IMR-90 (cell line): ENCODE measurements at regions not wholly inside any gene's neighbourhood (a gene's known extent, or its start where the extent isn't known, plus 50 kb on each side); places are given as distances from the start of the nearest gene placed in this dataset.

Experiments used
- ATAC-seq: fragments of 200-7000 bp; cut with Tn5 transposase; 2 replicates; pipeline ENCODE4 v1.9.1; 2020; ENCODE audit warnings: low read depth, mild to moderate bottlenecking, moderate library complexity
- BruUV-seq: library from RNA; stranded (reverse); fragments of 400-500 nt; replicated peaks from 2 replicates; lab custom pipeline; 2021; lab: Mats Ljungman, UMichigan
- CTCF ChIA-PET: fragments of 300-600 bp; formaldehyde crosslinking; extraction: SDS; loops from one replicate; lab custom pipeline; 2021; ENCODE audit warnings: antibody characterized with exemption; lab: Yijun Ruan, JAX
- POLR2A ChIA-PET: fragments of 300-600 bp; sonication (Branson Sonifier 250); formaldehyde crosslinking; loops from one replicate; lab custom pipeline; 2022; ENCODE audit warnings: antibody characterized with exemption; ENCODE audit not compliant: unreplicated experiment; lab: Charles Lee
- DNase-seq: peaks from one replicate; pipeline ENCODE4 v3.0.0; 2013
- H2AFZ ChIP-seq: replicated peaks from 2 replicates; pipeline ENCODE3; 2013; ENCODE audit warnings: low read length, mild to moderate bottlenecking; ENCODE audit not compliant: poor library complexity
- H2AK5ac ChIP-seq: 2 replicates; pipeline ENCODE4 v1.6.1; 2013; ENCODE audit warnings: low read depth, low read length, inconsistent platforms
- H2AK9ac ChIP-seq: replicated peaks from 2 replicates; pipeline ENCODE3; 2013; ENCODE audit warnings: mild to moderate bottlenecking, low read depth, low read length, moderate library complexity; ENCODE audit not compliant: poor library complexity
- H2BK120ac ChIP-seq: 2 replicates; pipeline ENCODE4 v1.6.1; 2013; ENCODE audit warnings: low read depth, low read length, inconsistent platforms
- H2BK15ac ChIP-seq: 3 replicates; pipeline ENCODE4 v1.6.1; 2013; ENCODE audit warnings: low read depth, low read length, inconsistent platforms
- H2BK20ac ChIP-seq: 2 replicates; pipeline ENCODE4 v1.6.1; 2013; ENCODE audit warnings: low read depth, mild to moderate bottlenecking, inconsistent platforms, low read length, moderate library complexity
- H2BK5ac ChIP-seq: 2 replicates; pipeline ENCODE4 v1.6.1; 2013; ENCODE audit warnings: mild to moderate bottlenecking, low read depth, low read length, inconsistent platforms; ENCODE audit not compliant: poor library complexity, severe bottlenecking
- H3K14ac ChIP-seq: replicated peaks from 2 replicates; pipeline ENCODE4 v1.6.1; 2013; ENCODE audit warnings: low read depth, low read length, inconsistent platforms
- H3K18ac ChIP-seq: 2 replicates; pipeline ENCODE4 v1.6.1; 2013; ENCODE audit warnings: low read depth, low read length, control low read depth
- H3K23ac ChIP-seq: 2 replicates; pipeline ENCODE4 v1.6.1; 2013; ENCODE audit warnings: low read depth, low read length, inconsistent platforms
- H3K27ac ChIP-seq: 2 replicates; pipeline ENCODE4 v1.5.1; 2013; ENCODE audit warnings: mild to moderate bottlenecking, control low read depth, low read length; ENCODE audit not compliant: insufficient read depth
- H3K27me3 ChIP-seq: 2 replicates; pipeline ENCODE4 v1.6.1; 2013; ENCODE audit warnings: low read length; ENCODE audit not compliant: control insufficient read depth, insufficient read depth
- H3K36me3 ChIP-seq: 2 replicates; pipeline ENCODE4 v1.6.1; 2013; ENCODE audit warnings: low read length, mixed read lengths; ENCODE audit not compliant: control insufficient read depth, insufficient read depth
- H3K4ac ChIP-seq: 2 replicates; pipeline ENCODE4 v1.6.1; 2013; ENCODE audit warnings: low read depth, low read length, inconsistent platforms
- H3K4me1 ChIP-seq: 2 replicates; pipeline ENCODE4 v1.6.1; 2013; ENCODE audit warnings: low read length, mixed read lengths; ENCODE audit not compliant: control insufficient read depth, insufficient read depth
- H3K4me2 ChIP-seq: 2 replicates; pipeline ENCODE4 v1.6.1; 2013; ENCODE audit warnings: low read depth, mild to moderate bottlenecking, control low read depth, low read length, moderate library complexity
- H3K4me3 ChIP-seq: 2 replicates; pipeline ENCODE4 v1.5.1; 2013; ENCODE audit warnings: low read depth, mild to moderate bottlenecking, control low read depth, low read length, moderate library complexity; ENCODE audit not compliant: insufficient read depth
- H3K56ac ChIP-seq: 2 replicates; pipeline ENCODE4 v1.6.1; 2013; ENCODE audit warnings: low read length, inconsistent platforms; ENCODE audit not compliant: insufficient read depth; ENCODE audit errors: extremely low read depth
- H3K79me1 ChIP-seq, 2 experiments: 2 replicates each; pipeline ENCODE4 v1.6.1; 2013; ENCODE audit warnings: low read length in 2 of 2, inconsistent platforms in 1 of 2, low read depth in 1 of 2
- H3K9ac ChIP-seq: 2 replicates; pipeline ENCODE4 v1.6.1; 2013; ENCODE audit warnings: low read depth, low read length, control low read depth
- H3K9me1 ChIP-seq: 2 replicates; pipeline ENCODE4 v1.6.1; 2013; ENCODE audit warnings: low read length, inconsistent platforms; ENCODE audit not compliant: insufficient read depth
- H3K9me3 ChIP-seq: 2 replicates; pipeline ENCODE4 v1.6.1; 2013; ENCODE audit warnings: low read length; ENCODE audit not compliant: control insufficient read depth, insufficient read depth
- H4K20me1 ChIP-seq: 2 replicates; pipeline ENCODE4 v1.6.1; 2013; ENCODE audit warnings: low read length, inconsistent platforms; ENCODE audit not compliant: insufficient read depth
- H4K5ac ChIP-seq: 2 replicates; pipeline ENCODE4 v1.6.1; 2013; ENCODE audit warnings: mild to moderate bottlenecking, low read depth, low read length, control low read depth
- H4K8ac ChIP-seq, 2 experiments: 2 replicates each; pipeline ENCODE4 v1.6.1; 2013; ENCODE audit warnings: low read depth in 2 of 2, low read length in 2 of 2, control low read depth in 1 of 2, inconsistent platforms in 1 of 2
- H4K91ac ChIP-seq: 2 replicates; pipeline ENCODE4 v1.6.1; 2013; ENCODE audit warnings: low read depth, low read length, inconsistent platforms; ENCODE audit not compliant: insufficient read depth
- BHLHE40 ChIP-seq: fragments of 150-350 bp; IDR thresholded peaks from 2 replicates; pipeline ENCODE4 v1.6.1; 2016; ENCODE audit warnings: mild to moderate bottlenecking, low read depth, low read length
- CEBPB ChIP-seq: IDR thresholded peaks from 2 replicates; pipeline ENCODE4 v1.6.1; 2012; ENCODE audit warnings: low read depth, low read length, improper control_type of control experiment
- CHD1 ChIP-seq: IDR thresholded peaks from 2 replicates; pipeline ENCODE4 v1.6.1; 2012; ENCODE audit warnings: low read depth, low read length, improper control_type of control experiment
- ELK1 ChIP-seq: fragments of 150-350 bp; IDR thresholded peaks from 2 replicates; pipeline ENCODE4 v1.6.1; 2016; ENCODE audit warnings: low read depth, mild to moderate bottlenecking, low read length, moderate library complexity, borderline replicate concordance
- FOS ChIP-seq: fragments of 150-350 bp; IDR thresholded peaks from 2 replicates; pipeline ENCODE4 v1.6.1; 2016; ENCODE audit warnings: low read depth, low read length
- MAFK ChIP-seq: IDR thresholded peaks from 2 replicates; pipeline ENCODE4 v1.6.1; 2012; ENCODE audit warnings: low read depth, low read length, improper control_type of control experiment
- MAZ ChIP-seq: IDR thresholded peaks from 2 replicates; pipeline ENCODE4 v1.6.1; 2012; ENCODE audit warnings: low read depth, mild to moderate bottlenecking, low read length, improper control_type of control experiment, moderate library complexity, borderline replicate concordance
- MXI1 ChIP-seq: IDR thresholded peaks from 2 replicates; pipeline ENCODE4 v1.6.1; 2012; ENCODE audit warnings: low read depth, mild to moderate bottlenecking, low read length, moderate library complexity, borderline replicate concordance
- NFE2L2 ChIP-seq: fragments of 150-350 bp; IDR thresholded peaks from 2 replicates; pipeline ENCODE4 v1.6.1; 2016; ENCODE audit warnings: low read depth, mild to moderate bottlenecking, low read length
- POLR2A ChIP-seq: IDR thresholded peaks from 2 replicates; pipeline ENCODE4 v1.6.1; 2012; ENCODE audit warnings: mild to moderate bottlenecking, low read depth, low read length
- RAD21 ChIP-seq: IDR thresholded peaks from 2 replicates; pipeline ENCODE4 v1.6.1; 2012; ENCODE audit warnings: low read length, improper control_type of control experiment
- RCOR1 ChIP-seq: IDR thresholded peaks from 2 replicates; pipeline ENCODE4 v1.6.1; 2012; ENCODE audit warnings: mild to moderate bottlenecking, low read length, improper control_type of control experiment; ENCODE audit not compliant: insufficient replicate concordance
- RFX5 ChIP-seq: IDR thresholded peaks from 2 replicates; pipeline ENCODE4 v1.8.0; 2012; ENCODE audit warnings: low read depth, mild to moderate bottlenecking, low read length, moderate library complexity
- SMC3 ChIP-seq: fragments of 150-350 bp; IDR thresholded peaks from 2 replicates; pipeline ENCODE4 v1.6.1; 2016; ENCODE audit warnings: low read depth, mild to moderate bottlenecking, antibody characterized with exemption, low read length, moderate library complexity
- USF2 ChIP-seq: fragments of 150-350 bp; IDR thresholded peaks from 2 replicates; pipeline ENCODE4 v1.6.1; 2017; ENCODE audit warnings: mild to moderate bottlenecking, antibody characterized with exemption, low read length, low read depth
- WGBS, 2 experiments: methylation state at CpG; one replicate each; pipeline versions ENCODE4 v1.1.5 to v1.1.7; 2013; ENCODE audit warnings: missing lambda C conversion rate in 2 of 2; ENCODE audit not compliant: insufficient read length in 1 of 2; ENCODE audit errors: extremely low coverage in 2 of 2; 5-methylcytosine and 5-hydroxymethylcytosine counted together
- dilution Hi-C: fragments of 300-500 bp; cut with HindIII; formaldehyde crosslinking; loops from one replicate; pipeline ENCODE4 v1.14.3; 2018; ENCODE audit warnings: low sequenced_read_pairs; ENCODE audit not compliant: unreplicated experiment
- in situ Hi-C: fragments of 300-500 bp; cut with MboI; formaldehyde crosslinking; loops from 3 replicates; pipeline ENCODE4 v1.14.3; 2019; ENCODE audit warnings: low sequenced_read_pairs, inconsistent platforms, mixed read lengths
- intact Hi-C: fragments of 100-400 bp; cut with micrococcal nuclease; formaldehyde crosslinking; loops from 2 replicates; pipeline ENCODE4 v1.10.0; 2022
- TF ChIP-seq, protein P1 (sequence below): conservative IDR thresholded peaks from 2 replicates; pipeline ENCODE4 v1.5.1; 2012; ENCODE audit warnings: mild to moderate bottlenecking, low read depth, low read length, improper control_type of control experiment

GRCh38 chr1:47572731-47573430 lies 135.0 kb downstream of the FOXD2 start:
- H3K9ac ChIP-seq, result no peak overlapping the region
- no peak overlapping the region for H3K14ac ChIP-seq
- H3K9me1 ChIP-seq, result no peaks in the 10 kb centered on the region; the same call in 1 of the 2 replicates
- H2BK15ac ChIP-seq, result no peak overlapping the region
- H3K4me2 ChIP-seq, result no peak overlapping the region
- H2BK20ac ChIP-seq, result no peak overlapping the region
- in situ Hi-C loops, result no loop called here
- no peak overlapping the region for H4K5ac ChIP-seq
- dilution Hi-C loops, result no loop called here
- intact Hi-C loops, result no loop called here
- no peaks in the 10 kb centered on the region for H3K36me3 ChIP-seq
- H4K8ac ChIP-seq, result no peak overlapping the region
- H3K79me1 ChIP-seq, result no peaks in the 10 kb centered on the region
- CTCF ChIA-PET, result no interaction called here
- no peak overlapping the region for H2AK5ac ChIP-seq
- H2BK5ac ChIP-seq, result no peak overlapping the region
- POLR2A ChIA-PET, result no interaction called here
- no peak for ATAC-seq
- no peaks in the 10 kb centered on the region for H4K20me1 ChIP-seq
- no peak overlapping the region for H2AFZ ChIP-seq
- no peak overlapping the region for H3K56ac ChIP-seq
- H3K4me1 ChIP-seq, result no peaks in the 10 kb centered on the region; the same call in 1 of the 2 replicates
- no TSS peak for BruUV-seq
- no peak overlapping the region for H4K91ac ChIP-seq
- H3K9me3 ChIP-seq, result no peaks in the 10 kb centered on the region
- H3K27me3 ChIP-seq, result peaks cover 7% of the 10 kb centered on the region; the same call in 1 of the 2 replicates
- H3K23ac ChIP-seq, result no peak overlapping the region
- no peak overlapping the region for H3K4me3 ChIP-seq
- no peak overlapping the region for H2BK120ac ChIP-seq
- peak overlapping the region; percentile 28 for H2AK9ac ChIP-seq
- H3K4ac ChIP-seq, result no peak overlapping the region
- H3K18ac ChIP-seq, result no peak overlapping the region
- H3K27ac ChIP-seq, result no peak overlapping the region
- 60% methylated on average over 1 of the region's 13 CpGs; no CpG with 5 or more reads in 1 of the 2 experiments for WGBS, 2 experiments
- TF ChIP-seq NFE2L2 (no peak), CEBPB (no peak), ELK1 (no peak), CHD1 (no peak), MAFK (no peak), MAZ (no peak), USF2 (no peak), SMC3 (no peak), RFX5 (no peak), BHLHE40 (no peak), RCOR1 (no peak), MXI1 (no peak), POLR2A (no peak), FOS (no peak), RAD21 (no peak)
- TF ChIP-seq, protein P1, sequence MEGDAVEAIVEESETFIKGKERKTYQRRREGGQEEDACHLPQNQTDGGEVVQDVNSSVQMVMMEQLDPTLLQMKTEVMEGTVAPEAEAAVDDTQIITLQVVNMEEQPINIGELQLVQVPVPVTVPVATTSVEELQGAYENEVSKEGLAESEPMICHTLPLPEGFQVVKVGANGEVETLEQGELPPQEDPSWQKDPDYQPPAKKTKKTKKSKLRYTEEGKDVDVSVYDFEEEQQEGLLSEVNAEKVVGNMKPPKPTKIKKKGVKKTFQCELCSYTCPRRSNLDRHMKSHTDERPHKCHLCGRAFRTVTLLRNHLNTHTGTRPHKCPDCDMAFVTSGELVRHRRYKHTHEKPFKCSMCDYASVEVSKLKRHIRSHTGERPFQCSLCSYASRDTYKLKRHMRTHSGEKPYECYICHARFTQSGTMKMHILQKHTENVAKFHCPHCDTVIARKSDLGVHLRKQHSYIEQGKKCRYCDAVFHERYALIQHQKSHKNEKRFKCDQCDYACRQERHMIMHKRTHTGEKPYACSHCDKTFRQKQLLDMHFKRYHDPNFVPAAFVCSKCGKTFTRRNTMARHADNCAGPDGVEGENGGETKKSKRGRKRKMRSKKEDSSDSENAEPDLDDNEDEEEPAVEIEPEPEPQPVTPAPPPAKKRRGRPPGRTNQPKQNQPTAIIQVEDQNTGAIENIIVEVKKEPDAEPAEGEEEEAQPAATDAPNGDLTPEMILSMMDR, result no peak
- no peak for DNase-seq
